A549 (cell line): ENCODE measurements at regions not wholly inside any gene's neighbourhood (a gene's known extent, or its start where the extent isn't known, plus 50 kb on each side); places are given as distances from the start of the nearest gene placed in this dataset.

Source experiments
- ATAC-seq, 2 experiments: fragments of 200-7000 bp in 1 of 2; fragments of >200 bp in 1 of 2; cut with Nextera tagmentation in 1 of 2; cut with Tn5 transposase in 1 of 2; 3 replicates each; pipeline versions ENCODE4 v1.8.0 to v1.9.1; 2018 to 2020; ENCODE audit warnings: mild to moderate bottlenecking in 1 of 2, moderate library complexity in 1 of 2
- CTCF ChIA-PET: fragments of 300-600 bp; sonication (Branson Sonifier 250); formaldehyde crosslinking; extraction: SDS; loops from one replicate; lab custom pipeline; 2021; ENCODE audit warnings: antibody characterized with exemption, inconsistent platforms; lab: Yijun Ruan, JAX
- POLR2A ChIA-PET: fragments of 350-600 bp; formaldehyde crosslinking; extraction: SDS; loops from one replicate; lab custom pipeline; 2021; ENCODE audit warnings: antibody characterized with exemption, inconsistent platforms; lab: Yijun Ruan, JAX
- DNase-seq, 2 experiments: peaks; one replicate each; pipeline versions ENCODE4 v3.0.0 to v3.0.0-alpha.2; 2011 to 2016; ENCODE audit warnings: low read depth in 1 of 2, low spot score in 1 of 2
- FAIRE-seq: peaks from 2 replicates; lab custom pipeline; 2011; peaks lifted over from hg19 to GRCh38; lab: Jason Lieb, UNC
- H3K27ac ChIP-seq, 2 experiments: fragments of >200 bp; sonication (Bioruptor Twin); formaldehyde crosslinking; 3 replicates each; pipeline ENCODE4 v1.5.1; 2016 to 2017
- H3K4me1 ChIP-seq: fragments of >200 bp; sonication (Bioruptor Twin); formaldehyde crosslinking; 3 replicates; pipeline ENCODE4 v1.6.1; 2016
- H3K4me2 ChIP-seq: fragments of >200 bp; sonication (Bioruptor Twin); formaldehyde crosslinking; 3 replicates; pipeline ENCODE4 v1.6.1; 2016
- H3K4me3 ChIP-seq: fragments of >200 bp; sonication (Bioruptor Twin); formaldehyde crosslinking; 3 replicates; pipeline ENCODE4 v1.5.1; 2016
- H3K9me3 ChIP-seq: fragments of >200 bp; sonication (Bioruptor Twin); formaldehyde crosslinking; 3 replicates; pipeline ENCODE4 v1.6.1; 2016
- BCL3 ChIP-seq: fragments of >200 bp; sonication (Bioruptor Twin); formaldehyde crosslinking; IDR thresholded peaks from 3 replicates; pipeline ENCODE4 v1.6.1; 2016
- CEBPB ChIP-seq, 2 experiments: fragments of >200 bp in 1 of 2; sonication (Bioruptor Twin) in 1 of 2; formaldehyde crosslinking in 1 of 2; IDR thresholded peaks; 2 replicates each; pipeline ENCODE4 v1.6.1; 2012 to 2016
- CHD4 ChIP-seq: fragments of 200-600 bp; sonication (generic); IDR thresholded peaks from 2 replicates; pipeline ENCODE4 v1.6.1; 2016; ENCODE audit warnings: antibody characterized with exemption, mild to moderate bottlenecking, borderline replicate concordance
- EHF ChIP-seq: fragments of 250-450 bp; sonication (Bioruptor Pico); IDR thresholded peaks from 2 replicates; pipeline ENCODE4 v1.5.0; 2020; ENCODE audit warnings: mild to moderate bottlenecking
- FOSB ChIP-seq: fragments of 250-450 bp; sonication (Bioruptor Pico); IDR thresholded peaks from 2 replicates; pipeline ENCODE4 v1.5.0; 2020; ENCODE audit warnings: mild to moderate bottlenecking, moderate library complexity
- GATA3 ChIP-seq: IDR thresholded peaks from 2 replicates; pipeline ENCODE4 v1.6.1; 2012; ENCODE audit warnings: borderline replicate concordance
- HOXB5 ChIP-seq: fragments of 250-450 bp; sonication (Bioruptor Pico); IDR thresholded peaks from 2 replicates; pipeline ENCODE4 v1.5.0; 2020; ENCODE audit warnings: mild to moderate bottlenecking, moderate library complexity
- JUN ChIP-seq, 2 experiments: fragments of >200 bp; sonication (Bioruptor Twin); formaldehyde crosslinking; IDR thresholded peaks; 2 replicates in 1 of 2; 3 replicates in 1 of 2; pipeline ENCODE4 v1.6.1; 2016 to 2017
- KDM1A ChIP-seq: fragments of 200-600 bp; sonication (generic); IDR thresholded peaks from 2 replicates; pipeline ENCODE4 v1.6.1; 2016; ENCODE audit warnings: low read depth, mild to moderate bottlenecking
- KDM5A ChIP-seq: fragments of 200-600 bp; sonication (generic); IDR thresholded peaks from 2 replicates; pipeline ENCODE4 v1.6.1; 2016; ENCODE audit warnings: antibody characterized with exemption, mild to moderate bottlenecking
- MAZ ChIP-seq: fragments of 150-350 bp; IDR thresholded peaks from 2 replicates; pipeline ENCODE4 v1.6.1; 2014; ENCODE audit warnings: antibody characterized with exemption, low read depth, low read length, borderline replicate concordance
- MYC ChIP-seq: IDR thresholded peaks from 2 replicates; pipeline ENCODE4 v1.6.1; 2012; ENCODE audit warnings: mild to moderate bottlenecking, inconsistent platforms, low read length, improper control_type of control experiment, borderline replicate concordance
- REST ChIP-seq: fragments of 200-600 bp; sonication (generic); IDR thresholded peaks from 2 replicates; pipeline ENCODE4 v1.6.1; 2016; ENCODE audit warnings: antibody characterized with exemption, mild to moderate bottlenecking, moderate library complexity
- SMC3 ChIP-seq: fragments of >200 bp; sonication (Bioruptor Twin); formaldehyde crosslinking; IDR thresholded peaks from 3 replicates; pipeline ENCODE4 v1.6.1; 2018; ENCODE audit warnings: inconsistent platforms
- SREBF2 ChIP-seq: fragments of 450-650 bp; IDR thresholded peaks from 2 replicates; pipeline ENCODE4 v1.6.1; 2014; ENCODE audit warnings: mild to moderate bottlenecking, moderate library complexity
- TP53 ChIP-seq: fragments of 250-450 bp; sonication (Bioruptor Pico); IDR thresholded peaks from 2 replicates; pipeline ENCODE4 v1.5.0; 2021; ENCODE audit warnings: mild to moderate bottlenecking, moderate library complexity
- ZSCAN20 ChIP-seq: fragments of 250-450 bp; sonication (Bioruptor Pico); IDR thresholded peaks from 2 replicates; pipeline ENCODE4 v1.8.0; 2022; ENCODE audit warnings: mild to moderate bottlenecking, moderate library complexity
- WGBS: methylation state at CpG from one replicate; pipeline ENCODE4 v1.1.6; 2017; ENCODE audit errors: missing lambda C conversion rate; 5-methylcytosine and 5-hydroxymethylcytosine counted together
- TF ChIP-seq, protein P1 (sequence below): fragments of 450-650 bp; IDR thresholded peaks from 2 replicates; pipeline ENCODE4 v1.6.1; 2014; ENCODE audit warnings: antibody characterized with exemption

GRCh38 chr12:42859612-42860011 is 270.1 kb upstream of the PRICKLE1 start (continued):
- no peak for TF ChIP-seq SREBF2
- no peak for TF ChIP-seq FOSB (CRISPR knock-in tag)
- TF ChIP-seq MAZ, result no peak

- DNase-seq, result no peak
- Histone ChIP-seq H3K27ac (no peak overlapping the region), H3K4me1 (peaks cover 2% of the 10 kb centered on the region; the same call in 1 of the 3 replicates), H3K4me3 (no peak overlapping the region), H3K9me3 (no peaks in the 10 kb centered on the region)
- FAIRE-seq, result no peak
- ChIA-PET CTCF (no interaction called here), POLR2A (no interaction called here)
- TF ChIP-seq, protein P1, sequence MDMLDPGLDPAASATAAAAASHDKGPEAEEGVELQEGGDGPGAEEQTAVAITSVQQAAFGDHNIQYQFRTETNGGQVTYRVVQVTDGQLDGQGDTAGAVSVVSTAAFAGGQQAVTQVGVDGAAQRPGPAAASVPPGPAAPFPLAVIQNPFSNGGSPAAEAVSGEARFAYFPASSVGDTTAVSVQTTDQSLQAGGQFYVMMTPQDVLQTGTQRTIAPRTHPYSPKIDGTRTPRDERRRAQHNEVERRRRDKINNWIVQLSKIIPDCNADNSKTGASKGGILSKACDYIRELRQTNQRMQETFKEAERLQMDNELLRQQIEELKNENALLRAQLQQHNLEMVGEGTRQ, result no peak
- no peak for TF ChIP-seq HOXB5 (CRISPR knock-in tag)
- TF ChIP-seq BCL3, result no peak
- TF ChIP-seq REST, result no peak
- TF ChIP-seq TP53 (CRISPR knock-in tag), result no peak
- no peak for TF ChIP-seq EHF (CRISPR knock-in tag)
- no peak for TF ChIP-seq MYC
- TF ChIP-seq KDM5A, result no peak
- TF ChIP-seq GATA3, result no peak
- TF ChIP-seq KDM1A, result no peak
- no peak for TF ChIP-seq JUN (IDR thresholded peaks at IDR 0.05)
- TF ChIP-seq ZSCAN20 (CRISPR knock-in tag), result no peak
- TF ChIP-seq SMC3, result no peak
- no peak for TF ChIP-seq CHD4
- TF ChIP-seq, all 56 proteins: peak for 0
- ATAC-seq, result no peak
- H3K4me2 ChIP-seq, result no peak overlapping the region
Observed at GRCh38 chr12:42857106-42857505, 267.6 kb upstream of the PRICKLE1 start.

- POLR2A ChIA-PET, result no interaction called here
- FAIRE-seq (no peak), DNase-seq (no peak), ATAC-seq (no peak)
- Histone ChIP-seq H3K4me1 (no peaks in the 10 kb centered on the region), H3K4me3 (no peak overlapping the region), H3K9me3 (no peaks in the 10 kb centered on the region), H3K4me2 (no peak overlapping the region), H3K27ac (no peak overlapping the region)
- 18% methylated on average over 2 of the region's 2 CpGs for WGBS
- TF ChIP-seq SREBF2, result no peak
- no peak for TF ChIP-seq CEBPB (IDR thresholded peaks at IDR 0.05)
- CTCF ChIA-PET, result interaction anchor here (0.6 kb wide), 1 partner anchor 497 kb away, joined by 3 read pairs; no protein-coding TSS in a partner anchor
Observed at GRCh38 chr12:42855362-42855950, 265.9 kb upstream of the PRICKLE1 start.
